OCI-LY1 (cell line): ENCODE measurements at regions not wholly inside any gene's neighbourhood (a gene's known extent, or its start where the extent isn't known, plus 50 kb on each side); places are given as distances from the start of the nearest gene placed in this dataset.

ENCODE experiments used
- EZH2 ChIP-seq: fragments of 200-600 bp; sonication (generic), shearing (Covaris generic); IDR thresholded peaks from 2 replicates; pipeline ENCODE4 v1.8.0; 2017; ENCODE audit warnings: borderline replicate concordance, mixed run types, mild to moderate bottlenecking, antibody characterized with exemption, low read length, moderate library complexity, mixed read lengths
- TF ChIP-seq, protein P1 (sequence below): fragments of 200-600 bp; sonication (generic), shearing (Covaris generic); IDR thresholded peaks from 2 replicates; pipeline ENCODE4 v1.5.1; 2017; ENCODE audit warnings: mild to moderate bottlenecking, antibody characterized with exemption, low read length, moderate library complexity, mixed read lengths

- TF ChIP-seq, protein P1, sequence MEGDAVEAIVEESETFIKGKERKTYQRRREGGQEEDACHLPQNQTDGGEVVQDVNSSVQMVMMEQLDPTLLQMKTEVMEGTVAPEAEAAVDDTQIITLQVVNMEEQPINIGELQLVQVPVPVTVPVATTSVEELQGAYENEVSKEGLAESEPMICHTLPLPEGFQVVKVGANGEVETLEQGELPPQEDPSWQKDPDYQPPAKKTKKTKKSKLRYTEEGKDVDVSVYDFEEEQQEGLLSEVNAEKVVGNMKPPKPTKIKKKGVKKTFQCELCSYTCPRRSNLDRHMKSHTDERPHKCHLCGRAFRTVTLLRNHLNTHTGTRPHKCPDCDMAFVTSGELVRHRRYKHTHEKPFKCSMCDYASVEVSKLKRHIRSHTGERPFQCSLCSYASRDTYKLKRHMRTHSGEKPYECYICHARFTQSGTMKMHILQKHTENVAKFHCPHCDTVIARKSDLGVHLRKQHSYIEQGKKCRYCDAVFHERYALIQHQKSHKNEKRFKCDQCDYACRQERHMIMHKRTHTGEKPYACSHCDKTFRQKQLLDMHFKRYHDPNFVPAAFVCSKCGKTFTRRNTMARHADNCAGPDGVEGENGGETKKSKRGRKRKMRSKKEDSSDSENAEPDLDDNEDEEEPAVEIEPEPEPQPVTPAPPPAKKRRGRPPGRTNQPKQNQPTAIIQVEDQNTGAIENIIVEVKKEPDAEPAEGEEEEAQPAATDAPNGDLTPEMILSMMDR, result no peak
- TF ChIP-seq EZH2, result no peak
These were observed 396.5 kb upstream of the GBE1 start for GRCh38 chr3:82157952-82158351.
